HepG2 (cell line): ENCODE measurements at regions not wholly inside any gene's neighbourhood (a gene's known extent, or its start where the extent isn't known, plus 50 kb on each side); places are given as distances from the start of the nearest gene placed in this dataset.
A peak's percentile ranks its signal among the peaks of the same experiment; 100 is the strongest.

ENCODE experiments used
- MBD4 ChIP-seq: IDR thresholded peaks from 2 replicates; pipeline ENCODE4 v1.6.1; 2012; ENCODE audit warnings: low read length, inconsistent platforms, borderline replicate concordance
- MED8 ChIP-seq: sonication (generic); formaldehyde crosslinking; IDR thresholded peaks from 2 replicates; pipeline ENCODE4 v1.8.1; 2023; ENCODE audit warnings: mild to moderate bottlenecking, missing genetic modification reagents; ENCODE audit not compliant: insufficient replicate concordance
- MXI1 ChIP-seq: IDR thresholded peaks from 3 replicates; pipeline ENCODE4 v1.6.1; 2012; ENCODE audit warnings: low read depth, low read length, inconsistent platforms, borderline replicate concordance
- REXO4 ChIP-seq: sonication (generic); formaldehyde crosslinking; IDR thresholded peaks from 2 replicates; pipeline ENCODE4 v1.8.0; 2022; ENCODE audit warnings: missing genetic modification reagents, mild to moderate bottlenecking, borderline replicate concordance
- SRF ChIP-seq: IDR thresholded peaks from 2 replicates; pipeline ENCODE4 v1.6.1; 2011; ENCODE audit warnings: mild to moderate bottlenecking, low read depth, low read length, moderate library complexity
- ZBTB3 ChIP-seq: sonication (generic); formaldehyde crosslinking; IDR thresholded peaks from 2 replicates; pipeline ENCODE4 v1.4.0; 2020; ENCODE audit warnings: low read depth, mild to moderate bottlenecking, moderate library complexity, missing genetic modification reagents, borderline replicate concordance
- ZBTB34 ChIP-seq: sonication (generic); formaldehyde crosslinking; IDR thresholded peaks from 2 replicates; pipeline ENCODE4 v1.8.0; 2022; ENCODE audit warnings: mild to moderate bottlenecking, missing genetic modification reagents
- ZEB1 ChIP-seq: IDR thresholded peaks from 2 replicates; pipeline ENCODE4 v1.6.1; 2012; ENCODE audit warnings: mild to moderate bottlenecking, low read depth, inconsistent platforms; ENCODE audit not compliant: insufficient replicate concordance
- ZGPAT ChIP-seq: IDR thresholded peaks from 2 replicates; pipeline ENCODE4 v1.6.1; 2016; ENCODE audit warnings: mild to moderate bottlenecking
- ZNF143 ChIP-seq: sonication (generic); formaldehyde crosslinking; IDR thresholded peaks from 2 replicates; pipeline ENCODE4 v1.4.0; 2020; ENCODE audit warnings: missing genetic modification reagents
- ZNF17 ChIP-seq: sonication (generic); formaldehyde crosslinking; IDR thresholded peaks from 2 replicates; pipeline ENCODE4 v1.5.0; 2020; ENCODE audit warnings: mild to moderate bottlenecking, missing genetic modification reagents
- ZNF225 ChIP-seq: sonication (generic); formaldehyde crosslinking; IDR thresholded peaks from 2 replicates; pipeline ENCODE4 v1.4.0; 2020; ENCODE audit warnings: mild to moderate bottlenecking, missing genetic modification reagents
- ZNF230 ChIP-seq: sonication (generic); formaldehyde crosslinking; IDR thresholded peaks from 2 replicates; pipeline ENCODE4 v1.4.0; 2020; ENCODE audit warnings: mild to moderate bottlenecking, missing genetic modification reagents
- ZNF253 ChIP-seq: sonication (generic); formaldehyde crosslinking; IDR thresholded peaks from 2 replicates; pipeline ENCODE4 v1.8.0; 2022; ENCODE audit warnings: mild to moderate bottlenecking, missing genetic modification reagents, borderline replicate concordance
- ZNF567 ChIP-seq: sonication (generic); formaldehyde crosslinking; IDR thresholded peaks from 2 replicates; pipeline ENCODE4 v1.8.1; 2023; ENCODE audit warnings: mild to moderate bottlenecking, missing genetic modification reagents, borderline replicate concordance
- ZNF737 ChIP-seq: sonication (generic); formaldehyde crosslinking; IDR thresholded peaks from 2 replicates; pipeline ENCODE4 v1.5.0; 2020; ENCODE audit warnings: missing genetic modification reagents, mild to moderate bottlenecking, borderline replicate concordance
- ZNF782 ChIP-seq: sonication (generic); formaldehyde crosslinking; IDR thresholded peaks from 2 replicates; pipeline ENCODE4 v1.4.0; 2020; ENCODE audit warnings: missing genetic modification reagents, mild to moderate bottlenecking, borderline replicate concordance
- ZSCAN12 ChIP-seq: sonication (generic); formaldehyde crosslinking; IDR thresholded peaks from 2 replicates; pipeline ENCODE4 v1.9.0; 2021; ENCODE audit warnings: mild to moderate bottlenecking, missing genetic modification reagents
- ZXDC ChIP-seq: sonication (generic); formaldehyde crosslinking; IDR thresholded peaks from 2 replicates; pipeline ENCODE4 v1.5.0; 2020; ENCODE audit warnings: mild to moderate bottlenecking, missing genetic modification reagents
- TF ChIP-seq, protein P1 (sequence below): sonication (generic); formaldehyde crosslinking; IDR thresholded peaks from 2 replicates; pipeline ENCODE4 v1.4.0; 2020; ENCODE audit warnings: missing genetic modification reagents
- TF ChIP-seq, protein P2 (sequence below): sonication (generic); formaldehyde crosslinking; IDR thresholded peaks from 2 replicates; pipeline ENCODE4 v1.4.0; 2020; ENCODE audit warnings: missing genetic modification reagents

DNA sequence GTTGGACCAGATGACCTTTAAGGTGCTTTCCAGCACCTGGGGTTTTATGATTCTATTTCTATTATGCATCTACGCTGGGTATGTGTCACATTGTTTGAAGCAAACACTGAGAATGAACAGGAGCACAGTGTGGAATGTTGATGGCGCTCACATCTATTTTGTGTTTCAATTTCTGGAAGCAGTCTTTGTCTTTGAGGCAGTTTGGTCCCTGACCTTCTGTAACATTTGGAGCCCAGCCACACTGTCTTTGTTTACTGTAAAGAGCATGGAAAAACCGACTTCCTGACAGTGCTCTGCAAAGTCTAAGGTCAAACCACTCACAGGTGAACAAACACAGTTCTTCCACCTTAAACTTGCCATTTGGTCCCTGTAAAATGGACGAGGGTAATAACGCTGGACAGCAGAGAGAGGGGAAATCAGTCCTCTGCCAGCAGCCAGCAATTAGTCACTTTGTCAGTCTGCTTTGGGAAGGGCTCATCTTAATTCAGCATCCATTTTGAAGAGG lies 155.5 kb downstream of the PRL start (continued):
- TF ChIP-seq ZNF17 (CRISPR knock-in tag) (no peak), ZBTB34 (no peak), ZBTB3 (CRISPR knock-in tag) (no peak), ZNF225 (no peak), SRF (no peak), ZNF230 (CRISPR knock-in tag) (no peak), ZNF253 (CRISPR knock-in tag) (no peak), MED8 (no peak), ZNF567 (CRISPR knock-in tag) (no peak), MXI1 (0 out of 3 replicates have a peak, but pooled peaks have one; percentile 31), ZGPAT (CRISPR knock-in tag) (peak; percentile 49), ZXDC (CRISPR knock-in tag) (no peak), ZEB1 (peak; percentile 49), REXO4 (CRISPR knock-in tag) (no peak), MBD4 (no peak), ZNF782 (CRISPR knock-in tag) (no peak), ZNF737 (CRISPR knock-in tag) (no peak), ZNF143 (CRISPR knock-in tag) (no peak), ZSCAN12 (no peak)
- TF ChIP-seq, protein P1, sequence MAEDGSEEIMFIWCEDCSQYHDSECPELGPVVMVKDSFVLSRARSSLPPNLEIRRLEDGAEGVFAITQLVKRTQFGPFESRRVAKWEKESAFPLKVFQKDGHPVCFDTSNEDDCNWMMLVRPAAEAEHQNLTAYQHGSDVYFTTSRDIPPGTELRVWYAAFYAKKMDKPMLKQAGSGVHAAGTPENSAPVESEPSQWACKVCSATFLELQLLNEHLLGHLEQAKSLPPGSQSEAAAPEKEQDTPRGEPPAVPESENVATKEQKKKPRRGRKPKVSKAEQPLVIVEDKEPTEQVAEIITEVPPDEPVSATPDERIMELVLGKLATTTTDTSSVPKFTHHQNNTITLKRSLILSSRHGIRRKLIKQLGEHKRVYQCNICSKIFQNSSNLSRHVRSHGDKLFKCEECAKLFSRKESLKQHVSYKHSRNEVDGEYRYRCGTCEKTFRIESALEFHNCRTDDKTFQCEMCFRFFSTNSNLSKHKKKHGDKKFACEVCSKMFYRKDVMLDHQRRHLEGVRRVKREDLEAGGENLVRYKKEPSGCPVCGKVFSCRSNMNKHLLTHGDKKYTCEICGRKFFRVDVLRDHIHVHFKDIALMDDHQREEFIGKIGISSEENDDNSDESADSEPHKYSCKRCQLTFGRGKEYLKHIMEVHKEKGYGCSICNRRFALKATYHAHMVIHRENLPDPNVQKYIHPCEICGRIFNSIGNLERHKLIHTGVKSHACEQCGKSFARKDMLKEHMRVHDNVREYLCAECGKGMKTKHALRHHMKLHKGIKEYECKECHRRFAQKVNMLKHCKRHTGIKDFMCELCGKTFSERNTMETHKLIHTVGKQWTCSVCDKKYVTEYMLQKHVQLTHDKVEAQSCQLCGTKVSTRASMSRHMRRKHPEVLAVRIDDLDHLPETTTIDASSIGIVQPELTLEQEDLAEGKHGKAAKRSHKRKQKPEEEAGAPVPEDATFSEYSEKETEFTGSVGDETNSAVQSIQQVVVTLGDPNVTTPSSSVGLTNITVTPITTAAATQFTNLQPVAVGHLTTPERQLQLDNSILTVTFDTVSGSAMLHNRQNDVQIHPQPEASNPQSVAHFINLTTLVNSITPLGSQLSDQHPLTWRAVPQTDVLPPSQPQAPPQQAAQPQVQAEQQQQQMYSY (CRISPR knock-in tag) = no peak
- TF ChIP-seq, protein P2, sequence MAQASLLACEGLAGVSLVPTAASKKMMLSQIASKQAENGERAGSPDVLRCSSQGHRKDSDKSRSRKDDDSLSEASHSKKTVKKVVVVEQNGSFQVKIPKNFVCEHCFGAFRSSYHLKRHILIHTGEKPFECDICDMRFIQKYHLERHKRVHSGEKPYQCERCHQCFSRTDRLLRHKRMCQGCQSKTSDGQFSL (CRISPR knock-in tag) = no peak
